HG03159 (cell line): ENCODE measurements at regions not wholly inside any gene's neighbourhood (a gene's known extent, or its start where the extent isn't known, plus 50 kb on each side); places are given as distances from the start of the nearest gene placed in this dataset.
"Not testable (repeated sequence)": the region's sequence is repeated elsewhere in the genome, so short reads cannot be mapped to it uniquely, and the experiment has no call there.

Experiments
- ATAC-seq: cut with Tn5 transposase; IDR thresholded peaks from one replicate; pipeline ENCODE4 v1.9.1; 2021; ENCODE audit warnings: mild to moderate bottlenecking, moderate library complexity; ENCODE audit not compliant: unreplicated experiment

DNA sequence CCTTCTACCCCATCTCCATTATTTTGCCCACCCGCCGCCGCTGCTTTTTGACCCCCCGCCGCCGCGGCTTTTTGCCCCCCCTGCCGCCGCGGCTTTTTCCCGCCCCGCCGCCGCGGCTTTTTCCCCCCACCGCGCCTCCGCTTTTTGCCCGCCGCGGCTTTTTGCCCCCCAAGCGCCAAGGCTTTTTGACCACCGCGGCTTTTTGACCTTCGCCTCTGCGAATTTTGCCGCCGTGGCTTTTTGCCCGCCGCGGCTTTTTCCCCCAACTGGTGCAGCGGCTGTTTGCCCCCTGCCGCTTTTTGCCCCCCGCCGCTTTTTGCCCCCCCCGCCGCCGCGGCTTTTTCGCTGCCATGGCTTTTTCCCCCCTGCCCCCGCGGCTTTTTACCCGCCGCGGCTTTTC is 137.5 kb upstream of the TP53TG3D start:
- not testable (repeated sequence) for ATAC-seq

GRCh38 chr16:32116080-32116479 is 137.0 kb upstream of the TP53TG3D start:
- ATAC-seq = no peak

DNA sequence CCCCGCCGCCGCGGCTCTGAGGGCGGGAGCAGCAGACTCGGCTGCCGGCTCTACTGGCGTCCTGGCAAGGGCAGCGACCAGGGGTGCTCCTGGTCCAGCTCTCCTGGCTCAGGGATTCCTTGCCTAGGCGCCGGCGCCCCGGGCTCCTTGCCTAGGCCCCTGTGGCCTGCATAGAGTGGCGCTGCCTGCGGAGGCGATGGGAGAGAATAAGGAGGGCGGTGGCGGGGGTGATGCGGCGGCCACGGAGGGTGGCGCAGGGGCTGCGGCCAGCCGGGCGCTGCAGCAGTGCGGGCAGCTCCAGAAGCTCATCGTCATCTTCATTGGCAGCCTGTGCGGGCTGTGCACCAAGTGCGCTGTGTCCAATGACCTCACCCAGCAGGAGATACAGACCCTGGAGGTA is 136.6 kb upstream of the TP53TG3D start:
- ATAC-seq = not testable (repeated sequence)

DNA sequence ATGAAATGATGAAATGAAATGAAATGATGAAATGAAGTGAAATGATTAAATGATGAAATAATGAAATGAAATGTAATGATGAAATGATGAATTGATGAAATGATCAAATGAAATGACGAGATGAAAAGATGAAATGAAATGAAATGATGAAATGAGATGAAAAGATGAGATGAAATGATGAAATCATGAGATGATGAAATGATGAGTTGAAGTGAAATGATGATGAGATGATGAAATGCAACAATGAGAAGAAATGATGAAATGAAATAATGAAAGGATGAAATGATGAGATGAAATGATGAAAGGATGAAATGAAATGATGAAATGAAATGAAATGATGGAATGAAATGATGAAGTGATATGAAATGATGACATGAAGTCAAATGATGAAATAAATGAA is 132.7 kb upstream of the TP53TG3D start:
- ATAC-seq = not testable (repeated sequence)

DNA sequence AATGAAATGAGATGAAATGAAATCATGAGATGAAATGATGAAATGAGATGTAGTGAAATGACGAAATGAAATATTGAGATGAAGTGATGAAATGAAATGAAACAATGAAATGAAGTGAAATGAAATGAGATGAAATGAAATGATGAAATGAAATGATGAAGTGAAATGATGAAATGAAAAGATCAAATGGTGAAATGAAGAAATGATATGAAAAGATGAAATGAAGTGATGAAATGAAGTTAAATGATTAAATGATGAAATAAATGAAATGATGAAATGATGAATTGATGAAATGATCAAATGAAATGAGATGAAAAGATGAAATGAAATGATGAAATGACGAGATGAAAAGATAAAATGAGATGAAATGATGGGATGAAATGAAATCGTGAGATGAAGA is 132.3 kb upstream of the TP53TG3D start:
- not testable (repeated sequence) for ATAC-seq

DNA sequence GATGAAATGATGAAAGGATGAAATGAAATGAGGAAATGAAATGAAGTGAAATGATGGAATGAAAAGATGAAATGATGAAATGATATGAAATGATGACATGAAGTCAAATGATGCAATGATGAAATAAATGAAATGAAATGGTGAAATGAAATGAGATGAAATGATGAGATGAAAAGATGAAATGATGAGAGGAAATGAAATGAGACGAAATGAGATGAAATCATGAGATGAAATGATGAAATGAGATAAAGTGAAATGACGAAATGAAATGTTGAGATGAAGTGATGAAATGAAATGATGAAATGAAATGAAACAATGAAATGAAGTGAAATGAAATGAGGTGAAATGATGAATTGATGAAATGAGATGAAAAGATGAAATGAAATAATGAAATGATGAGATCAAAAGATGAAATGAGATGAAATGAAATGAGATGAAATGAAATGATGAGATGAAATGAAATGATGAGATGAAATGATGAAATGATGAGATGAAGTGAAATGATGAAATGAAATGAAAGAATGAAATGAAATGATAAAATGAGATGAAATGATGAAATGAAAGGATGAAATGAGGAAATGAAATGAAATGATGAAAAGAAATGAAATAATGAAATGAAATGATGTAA is 131.7 kb upstream of the TP53TG3D start:
- not testable (repeated sequence) for ATAC-seq

- ATAC-seq = not testable (repeated sequence)
These were observed 100.7 kb upstream of the TP53TG3D start for GRCh38 chr16:32152434-32152833.

DNA sequence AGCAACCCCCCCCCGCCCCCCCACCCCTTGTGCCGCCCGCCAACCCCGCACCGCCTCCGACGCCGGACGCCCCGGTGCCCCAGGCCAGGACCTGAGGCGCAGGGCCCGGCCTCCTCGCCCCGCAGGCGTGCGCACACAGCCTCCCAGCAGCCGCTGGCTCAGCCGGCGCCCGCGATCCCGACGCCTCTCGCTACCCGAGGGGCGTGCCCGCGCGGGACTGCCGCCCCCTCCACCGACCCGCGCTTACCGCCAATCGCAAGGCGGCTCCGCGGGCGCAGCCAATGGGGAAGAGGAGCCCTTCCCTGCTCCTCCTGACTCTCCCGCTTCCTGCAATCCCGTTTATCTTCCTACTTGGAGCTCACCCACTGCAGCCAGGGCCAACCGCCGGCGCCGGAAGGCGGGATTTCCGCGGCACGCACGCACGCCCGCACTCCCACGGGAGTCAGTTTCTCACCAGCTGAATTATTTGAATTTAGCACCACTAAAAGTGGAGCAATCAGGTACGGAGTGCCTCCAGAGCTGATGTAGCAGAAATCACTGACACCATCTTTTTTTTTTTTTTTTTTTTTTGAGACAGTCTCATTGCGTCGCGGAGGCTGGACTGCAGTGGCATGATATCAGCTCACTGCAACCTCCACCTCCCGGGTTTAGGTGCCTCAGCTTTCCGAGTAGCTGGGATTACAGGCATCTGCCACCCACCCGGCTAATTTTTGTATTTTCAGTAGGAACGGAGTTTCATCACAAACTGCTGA is 65.0 kb upstream of the TP53TG3D start:
- ATAC-seq = not testable (repeated sequence)

GRCh38 chr16:32202585-32202984 is 50.5 kb upstream of the TP53TG3D start:
- ATAC-seq = not testable (repeated sequence)
